Activated CD4-positive, CD25-positive, alpha-beta regulatory T cell treated with anti-CD3 and anti-CD28 coated beads, Interleukin-2, amount 50 U/mL, for 24 hours (primary cell): ENCODE measurements at regions not wholly inside any gene's neighbourhood (a gene's known extent, or its start where the extent isn't known, plus 50 kb on each side); places are given as distances from the start of the nearest gene placed in this dataset.

Experiments used
- ATAC-seq, 2 donors: fragments of 150-1000 bp; cut with Tn5 transposase; one replicate each; pipeline ENCODE4 v1.10.0; 2021; ENCODE audit warnings: mild to moderate bottlenecking in 1 of 2, moderate library complexity in 1 of 2

GRCh38 chr5:74282490-74282889, 358.0 kb downstream of the ENC1 start:
- no peak for ATAC-seq

DNA sequence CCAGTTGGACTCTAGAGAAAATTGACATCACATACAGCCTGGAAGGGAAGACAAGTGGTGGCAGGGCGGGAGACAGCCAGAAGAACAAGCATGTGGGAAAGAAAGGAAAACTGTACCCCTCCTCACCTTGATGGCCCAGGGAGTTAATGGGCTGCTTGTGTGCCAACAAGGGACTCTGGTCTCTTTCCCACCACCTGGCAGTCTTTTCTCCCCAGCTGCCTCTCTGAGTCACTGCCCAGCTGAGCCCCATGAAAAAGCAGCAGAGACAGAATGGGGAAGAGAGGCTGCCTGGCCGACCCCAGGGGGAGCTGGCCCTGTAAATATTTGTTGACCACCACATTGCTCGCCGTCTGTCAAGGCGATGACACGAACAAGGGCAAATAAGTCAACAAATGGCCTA, 359.4 kb downstream of the ENC1 start:
- no peak for ATAC-seq

GRCh38 chr5:74280306-74280705, 360.2 kb downstream of the ENC1 start:
- no peak for ATAC-seq

DNA sequence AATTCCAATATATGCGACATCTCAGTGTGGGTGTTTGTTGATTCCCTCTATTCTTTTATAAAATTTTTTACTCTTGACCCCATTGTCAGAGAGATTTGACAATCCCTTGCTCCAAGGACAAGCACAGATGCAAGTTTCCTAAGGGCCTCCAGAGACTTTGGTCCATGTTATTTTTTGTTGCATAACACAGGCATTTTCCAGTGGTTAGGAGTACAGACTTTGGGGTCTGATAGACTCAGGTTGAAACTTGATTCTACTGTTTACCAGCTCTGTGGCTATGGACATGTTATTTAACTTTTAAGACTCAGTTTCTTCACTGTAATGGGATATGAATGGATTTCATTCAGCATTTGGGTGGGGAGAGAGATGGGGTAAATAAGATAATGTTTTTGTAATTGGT, 361.3 kb downstream of the ENC1 start:
- no peak for ATAC-seq

DNA sequence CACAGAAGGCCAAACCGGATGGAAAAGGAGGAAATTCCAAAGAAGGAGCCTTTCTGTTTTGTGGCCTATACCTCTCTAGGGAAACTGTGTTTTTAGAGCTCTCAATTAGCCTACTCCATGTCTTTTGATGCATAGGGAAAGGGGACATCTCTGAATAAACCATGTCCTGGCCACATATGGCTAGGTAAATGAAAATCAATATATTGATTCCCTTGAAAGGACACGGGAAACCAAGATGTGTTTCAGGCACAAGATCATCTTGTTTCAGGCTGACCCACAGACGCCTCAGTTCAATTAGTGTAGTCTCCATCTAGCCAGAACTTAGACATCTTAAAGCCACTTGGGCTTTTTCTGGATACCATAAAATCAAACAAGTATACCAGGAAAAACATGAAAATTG, 363.1 kb downstream of the ENC1 start:
- no peak for ATAC-seq

DNA sequence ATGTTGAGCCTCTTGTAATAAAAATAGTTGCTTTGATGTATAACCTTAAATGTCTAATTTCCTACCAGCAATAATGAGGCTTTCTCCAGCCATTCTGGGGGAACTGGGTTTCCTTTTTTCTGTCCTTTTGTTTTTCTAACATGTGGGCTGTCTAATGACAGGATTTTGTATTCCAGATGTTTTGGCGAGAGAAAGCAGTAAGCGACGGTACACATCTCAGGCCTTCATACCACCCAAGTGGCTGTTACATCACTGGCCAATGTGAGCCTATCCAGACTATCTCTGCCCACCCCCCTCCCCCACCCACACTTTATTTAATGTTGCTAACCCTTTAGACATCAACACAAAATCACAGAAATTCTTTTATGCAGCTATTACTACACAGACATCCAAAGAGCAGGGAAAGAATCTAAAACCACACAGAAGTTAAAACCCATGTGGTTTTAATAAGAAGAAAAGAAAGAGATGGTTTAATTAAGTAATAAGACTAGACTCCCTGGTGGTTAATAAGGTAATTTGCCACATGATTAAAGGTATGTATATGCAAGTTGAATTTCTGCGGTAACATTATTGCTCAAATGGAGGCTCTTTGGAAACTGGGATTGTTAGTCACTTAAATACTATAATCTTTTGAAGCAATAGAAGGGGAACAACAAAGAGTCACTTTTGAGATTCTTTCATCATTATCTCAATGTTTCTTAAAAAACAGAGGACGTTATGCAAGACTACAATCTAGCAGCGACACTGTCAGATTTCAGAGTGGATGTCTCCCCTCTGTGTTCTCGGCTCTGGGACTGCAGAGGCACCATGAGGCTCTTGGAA, 365.1 kb downstream of the ENC1 start:
- no peak for ATAC-seq

DNA sequence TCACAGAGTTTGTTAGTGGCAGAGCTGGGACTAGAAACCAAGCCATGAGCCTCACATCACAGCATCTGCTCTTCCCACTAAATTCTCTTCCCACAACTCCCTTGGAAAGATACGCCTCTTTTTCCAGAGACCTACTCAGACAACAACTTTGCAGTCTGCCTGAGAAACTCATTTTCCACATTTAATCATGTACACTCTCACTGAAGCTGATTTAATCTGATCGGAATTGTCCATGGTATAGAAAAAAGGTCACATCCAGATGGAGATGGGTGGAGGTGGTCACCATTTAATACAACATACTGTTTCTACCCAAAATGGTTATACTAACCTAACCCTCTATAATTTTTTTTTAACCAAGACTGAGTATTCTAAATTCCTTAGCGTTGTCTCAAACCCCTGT, 366.2 kb downstream of the ENC1 start:
- ATAC-seq: no peak

GRCh38 chr5:74272831-74273451, 367.6 kb downstream of the ENC1 start:
- no peak for ATAC-seq

DNA sequence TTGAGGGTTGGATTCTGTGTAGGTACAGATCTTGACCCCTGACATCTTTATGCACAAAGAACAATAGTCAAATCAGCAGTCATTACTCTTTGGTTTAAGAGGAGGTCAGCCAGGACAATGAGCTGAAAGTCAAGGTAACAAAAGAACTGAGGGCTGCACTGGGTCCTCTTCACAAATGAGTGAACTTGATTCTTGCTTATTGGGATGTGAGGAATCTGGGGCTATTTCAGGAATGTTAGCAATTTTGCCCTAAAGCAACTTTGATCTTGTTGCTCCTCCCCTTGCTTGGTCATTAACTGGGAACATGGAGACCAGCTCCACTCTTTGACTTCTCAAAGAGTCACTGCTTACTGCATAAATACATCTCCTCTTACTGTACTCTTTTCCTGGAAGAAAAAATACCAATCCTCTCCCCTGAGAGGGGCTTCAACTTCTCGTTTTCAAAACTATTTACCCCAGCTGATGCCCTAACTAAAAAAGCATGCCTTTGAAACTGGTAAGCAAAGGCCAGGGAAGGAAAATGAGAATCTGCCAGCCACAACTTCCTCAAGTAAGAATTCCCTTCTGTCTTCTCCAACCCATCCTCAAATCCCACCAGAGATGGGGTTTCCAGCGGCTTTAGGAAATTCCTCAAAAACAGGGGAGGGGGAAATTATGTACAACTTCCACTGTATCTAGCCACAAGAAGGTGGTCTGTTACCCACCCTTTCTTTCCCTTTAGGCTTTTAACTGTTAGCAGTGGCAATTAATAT, 368.3 kb downstream of the ENC1 start:
- ATAC-seq: no peak

DNA sequence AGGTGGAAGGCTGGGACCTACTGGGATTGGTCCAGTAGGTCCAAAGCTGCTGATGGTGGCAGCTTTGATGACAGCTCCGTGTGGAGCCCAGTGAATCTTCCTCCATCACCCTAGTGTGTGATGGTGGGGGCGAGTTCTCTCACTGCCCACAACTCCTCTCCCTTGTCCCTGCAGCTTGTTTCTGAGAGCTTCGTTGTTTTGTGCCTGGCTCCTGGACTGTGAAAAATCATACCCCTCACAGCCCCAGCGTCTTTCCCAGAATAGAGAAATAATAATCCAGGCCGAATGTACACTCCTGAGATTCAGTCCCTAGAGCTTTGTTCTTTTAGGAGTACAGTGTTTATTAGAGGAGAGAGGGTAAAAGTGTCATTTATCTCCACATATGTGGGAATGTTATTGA, 372.2 kb downstream of the ENC1 start:
- no peak for ATAC-seq

GRCh38 chr5:74266836-74267235, 373.7 kb downstream of the ENC1 start:
- no peak for ATAC-seq

DNA sequence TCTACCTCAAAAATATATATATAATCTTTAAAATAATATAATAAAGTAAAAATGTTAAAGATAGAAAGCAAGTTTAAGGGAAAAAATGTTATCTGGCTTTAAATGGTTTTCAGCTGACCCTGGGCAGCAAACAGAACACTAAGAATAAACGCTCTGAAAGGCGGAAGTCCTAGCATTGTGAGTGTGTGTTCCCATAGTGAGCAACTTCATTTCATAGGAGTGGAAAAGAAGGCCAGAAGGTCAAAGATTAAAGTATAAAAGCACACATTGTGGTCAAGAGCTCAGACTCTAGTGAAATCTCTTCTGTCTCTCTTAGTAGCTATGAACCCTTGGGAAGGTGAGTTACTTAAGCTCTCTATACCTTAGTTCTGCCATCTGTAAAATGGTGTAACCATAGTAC, 374.4 kb downstream of the ENC1 start:
- no peak for ATAC-seq

DNA sequence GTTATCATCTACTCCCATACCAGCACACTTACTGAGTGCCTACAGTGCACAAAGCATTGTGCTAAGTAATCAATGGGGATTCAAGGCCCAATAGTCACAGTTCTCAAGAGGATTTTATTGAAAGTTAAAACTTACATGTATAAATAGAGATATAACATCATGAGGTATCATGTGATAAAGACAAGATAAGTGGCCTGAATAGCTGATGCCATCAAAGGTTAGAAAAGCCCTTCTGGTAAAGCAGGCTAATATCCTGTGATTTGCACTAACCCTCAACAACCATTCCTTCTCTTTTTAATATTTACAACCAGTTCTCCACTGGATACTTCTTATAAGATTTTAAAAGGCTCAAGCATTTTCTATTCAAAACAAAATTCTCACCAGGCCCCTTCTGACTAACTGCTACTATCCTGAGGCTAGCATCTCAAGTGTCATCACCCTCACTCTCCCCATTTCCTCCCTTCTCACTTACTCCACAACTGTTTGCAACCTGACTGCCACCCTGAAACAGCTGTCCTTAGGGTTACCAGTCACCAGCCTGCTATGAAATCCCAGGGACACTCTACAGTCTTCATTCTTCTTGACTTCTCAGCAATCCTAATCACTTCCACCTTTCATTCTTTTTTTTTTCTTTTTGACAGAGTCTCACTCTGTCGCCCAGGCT, 377.9 kb downstream of the ENC1 start:
- ATAC-seq: no peak

DNA sequence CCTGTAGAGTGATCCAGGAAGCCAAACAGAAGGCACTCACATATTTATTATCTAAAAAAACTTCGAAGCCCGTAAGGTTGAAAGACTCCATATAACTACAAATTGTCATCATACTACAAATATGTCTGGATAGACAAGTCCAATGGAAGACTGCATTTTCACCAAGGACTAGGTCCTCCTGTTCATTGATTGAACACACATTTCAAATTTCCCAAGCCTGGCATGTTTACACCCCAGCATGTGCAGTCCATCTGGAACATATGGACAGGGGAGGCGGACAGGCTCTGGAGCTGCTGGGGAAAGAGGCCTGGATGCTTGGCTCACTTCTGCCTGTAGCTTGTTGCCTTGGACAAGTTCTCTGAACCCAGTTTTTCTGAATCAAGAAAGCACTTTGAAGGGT, 378.7 kb downstream of the ENC1 start:
- ATAC-seq: no peak

DNA sequence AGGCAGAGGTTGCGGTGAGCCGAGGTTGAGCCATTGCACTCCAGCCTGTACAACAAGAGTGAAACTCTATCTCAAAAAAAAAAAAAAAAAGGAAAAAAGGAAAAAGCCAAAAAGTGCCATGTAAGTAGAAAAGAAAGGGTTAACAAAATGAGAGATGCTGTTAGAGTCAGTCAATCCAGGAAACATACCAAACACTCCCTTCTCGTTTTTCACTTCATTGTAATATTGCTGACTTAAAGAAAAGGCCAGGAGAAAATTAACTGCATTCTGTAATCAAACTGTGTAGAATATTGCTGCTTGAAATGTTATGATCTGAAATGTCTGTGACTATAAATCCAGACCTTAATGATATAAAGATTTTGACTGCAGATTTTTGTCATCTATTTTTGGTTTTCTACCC, 379.1 kb downstream of the ENC1 start:
- no peak for ATAC-seq

GRCh38 chr5:74259572-74259971, 381.0 kb downstream of the ENC1 start:
- no peak for ATAC-seq

- ATAC-seq: no peak
These were observed 382.2 kb downstream of the ENC1 start for GRCh38 chr5:74258314-74258665.

DNA sequence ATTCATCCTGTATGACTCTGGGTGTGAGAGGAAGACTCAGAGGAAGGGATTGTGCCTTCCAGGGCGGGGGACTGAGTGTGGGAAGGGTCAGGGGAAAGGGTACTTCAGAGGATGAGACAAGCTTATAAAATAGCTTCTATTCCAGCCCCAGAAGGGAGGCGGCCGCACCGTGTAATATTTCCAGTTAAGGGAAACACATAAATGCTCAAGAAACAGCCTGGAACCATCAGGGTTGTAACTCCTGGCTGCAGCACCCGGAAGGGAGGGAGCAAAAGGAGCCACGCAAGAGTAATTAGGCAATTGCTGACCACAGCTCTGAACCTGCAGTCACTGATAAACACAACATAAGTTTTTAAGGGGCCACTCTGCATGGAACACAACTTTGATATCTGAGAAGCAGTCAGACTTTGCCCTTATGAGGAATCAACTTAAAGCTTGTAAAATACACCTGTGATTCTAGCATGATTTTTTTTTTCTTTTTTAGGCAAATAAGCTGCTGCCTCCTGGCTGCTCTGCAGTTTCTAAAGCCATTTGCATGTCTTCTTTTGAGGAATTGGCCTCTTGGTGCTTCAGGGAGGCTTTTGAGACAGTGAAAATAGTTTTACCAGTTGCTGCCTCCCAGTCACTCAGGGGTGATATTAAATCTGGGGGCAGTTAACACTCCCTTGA, 382.7 kb downstream of the ENC1 start:
- no peak for ATAC-seq

DNA sequence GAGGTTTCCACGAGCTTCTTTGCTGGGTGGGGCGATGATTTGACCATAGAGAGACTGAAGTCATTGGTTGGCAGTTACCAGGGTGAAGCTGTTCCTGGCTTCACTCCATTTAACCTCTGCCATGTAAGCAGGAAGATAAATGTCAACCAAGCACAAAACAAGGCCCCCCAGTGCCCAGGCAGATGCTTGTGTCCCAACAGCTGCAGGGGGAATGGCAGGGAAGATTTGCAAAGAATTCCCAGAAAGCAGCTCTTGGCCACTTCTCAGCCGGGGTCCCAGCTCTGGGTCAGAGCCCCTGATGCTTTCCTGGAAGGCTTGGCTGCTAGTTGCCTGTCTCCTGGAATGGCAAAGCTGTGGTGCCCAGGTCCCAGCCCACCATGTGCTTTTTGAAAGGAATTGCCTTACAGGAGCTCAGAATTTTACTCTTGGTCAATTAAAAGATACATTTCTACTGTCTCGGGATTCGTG, 383.4 kb downstream of the ENC1 start:
- ATAC-seq: no peak

DNA sequence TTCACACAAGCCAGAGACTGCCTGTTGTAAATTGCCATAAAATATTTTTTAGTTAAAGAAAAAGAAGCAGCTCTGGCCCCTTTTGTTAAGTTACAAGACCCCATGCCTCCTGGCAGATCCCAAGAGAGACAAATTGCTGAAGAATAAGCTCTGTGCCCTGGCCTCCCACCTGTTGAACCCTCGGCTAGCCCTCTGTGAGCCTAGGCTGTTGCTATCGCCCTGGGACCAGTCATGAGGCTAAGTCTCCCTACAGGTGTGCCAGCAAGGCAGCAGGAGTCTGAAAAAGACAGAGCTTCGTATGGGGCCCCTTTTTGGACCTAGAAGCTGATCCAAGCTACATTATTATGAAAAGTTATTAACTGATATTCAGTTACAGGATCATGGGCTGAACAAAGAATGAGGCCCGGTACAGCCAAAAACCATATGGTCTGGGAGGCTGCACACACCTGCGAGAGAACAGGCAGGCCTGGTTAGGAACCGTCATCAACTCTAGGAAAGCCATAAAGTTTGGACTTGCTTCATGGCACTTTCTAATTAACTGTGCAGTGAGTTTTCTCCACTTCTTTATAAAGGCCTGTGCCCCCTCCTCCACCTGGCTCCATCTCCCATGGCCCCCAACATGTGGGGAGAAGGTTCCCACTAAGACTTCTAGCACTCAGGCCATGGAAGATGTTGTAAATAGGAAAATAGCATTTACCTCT, 384.7 kb downstream of the ENC1 start:
- no peak for ATAC-seq

- no peak for ATAC-seq
These were observed 386.3 kb downstream of the ENC1 start for GRCh38 chr5:74254257-74254656.

DNA sequence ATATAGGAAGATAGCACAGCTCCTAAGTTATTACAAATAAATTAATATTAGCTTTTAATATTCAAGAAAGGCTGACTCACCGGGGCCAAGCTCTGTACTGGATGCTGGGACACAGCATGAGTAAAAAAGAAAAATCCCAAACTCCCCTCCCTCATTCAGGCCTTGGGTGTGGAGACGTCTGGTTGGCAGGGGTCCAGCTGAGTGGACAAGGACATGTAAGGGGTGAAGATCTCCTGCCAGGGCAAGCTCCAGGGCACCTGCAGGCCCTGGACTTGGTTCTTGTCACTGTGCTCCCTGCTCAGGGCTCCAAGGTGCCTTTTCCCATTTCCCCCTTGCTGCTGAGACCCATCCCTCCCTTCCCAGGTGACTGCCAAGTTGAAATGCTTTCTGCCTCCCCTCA, 388.5 kb downstream of the ENC1 start:
- no peak for ATAC-seq
